ENCODE measurements at regions not wholly inside any gene's neighbourhood (a gene's known extent, or its start where the extent isn't known, plus 50 kb on each side); places are given as distances from the start of the nearest gene placed in this dataset.
A peak's percentile ranks its signal among the peaks of the same experiment; 100 is the strongest.
"Not testable (repeated sequence)": the region's sequence is repeated elsewhere in the genome, so short reads cannot be mapped to it uniquely, and the experiment has no call there.

GRCh38 chr1:79224537-79224936 is 218.0 kb upstream of the ADGRL4 start:
- DNase-seq (ENCODE audit: low spot score) = no peak
- FAIRE-seq = no peak

GRCh38 chr1:79220509-79220908 is 214.0 kb upstream of the ADGRL4 start:
- no peak for DNase-seq (ENCODE audit: low spot score)
- FAIRE-seq = no peak

GRCh38 chr1:79215311-79215710 is 208.8 kb upstream of the ADGRL4 start:
- no peak for FAIRE-seq

GRCh38 chr1:79207786-79208185 is 201.3 kb upstream of the ADGRL4 start:
- DNase-seq (ENCODE audit: low spot score) (no peak), FAIRE-seq (no peak)

More at GRCh38 chr1:79215311-79215710, 208.8 kb upstream of the ADGRL4 start:
- DNase-seq (ENCODE audit: low spot score) = no peak

GRCh38 chr1:79207331-79207730 is 200.8 kb upstream of the ADGRL4 start:
- no peak for FAIRE-seq
- no peak for DNase-seq (ENCODE audit: low spot score)

- DNase-seq (ENCODE audit: low spot score) (no peak), FAIRE-seq (no peak)
Observed at GRCh38 chr1:79204779-79205479, 198.4 kb upstream of the ADGRL4 start.

- DNase-seq (ENCODE audit: low spot score) (no peak), FAIRE-seq (no peak)
Observed at GRCh38 chr1:79198832-79199231, 192.3 kb upstream of the ADGRL4 start.

- DNase-seq (ENCODE audit: low spot score) (no peak), FAIRE-seq (no peak)
Observed at GRCh38 chr1:79197421-79197820, 190.9 kb upstream of the ADGRL4 start.

GRCh38 chr1:79196211-79196610 is 189.7 kb upstream of the ADGRL4 start:
- FAIRE-seq = no peak
- no peak for DNase-seq (ENCODE audit: low spot score)

- FAIRE-seq (peak; percentile 26), DNase-seq (ENCODE audit: low spot score) (no peak)
Observed at GRCh38 chr1:79193211-79194079, 186.9 kb upstream of the ADGRL4 start.

GRCh38 chr1:79190074-79190473 is 183.5 kb upstream of the ADGRL4 start:
- DNase-seq (ENCODE audit: low spot score) (no peak), FAIRE-seq (no peak)

GRCh38 chr1:79188337-79188736 is 181.8 kb upstream of the ADGRL4 start:
- DNase-seq (ENCODE audit: low spot score) (no peak), FAIRE-seq (no peak)

GRCh38 chr1:79186260-79186659 is 179.7 kb upstream of the ADGRL4 start:
- peak; percentile 81 for FAIRE-seq
- DNase-seq (ENCODE audit: low spot score) = no peak

GRCh38 chr1:79177844-79178243 is 171.3 kb upstream of the ADGRL4 start:
- DNase-seq (ENCODE audit: low spot score) = no peak
- FAIRE-seq = no peak

GRCh38 chr1:79161077-79161476 is 154.5 kb upstream of the ADGRL4 start:
- FAIRE-seq (no peak), DNase-seq (ENCODE audit: low spot score) (no peak)

- FAIRE-seq = no peak
- no peak for DNase-seq (ENCODE audit: low spot score)
Observed at GRCh38 chr1:79155991-79156390, 149.5 kb upstream of the ADGRL4 start.

GRCh38 chr1:79151006-79151796 is 144.7 kb upstream of the ADGRL4 start:
- FAIRE-seq (no peak), DNase-seq (ENCODE audit: low spot score) (no peak)

- FAIRE-seq (no peak), DNase-seq (ENCODE audit: low spot score) (no peak)
Observed at GRCh38 chr1:79150576-79150975, 144.0 kb upstream of the ADGRL4 start.

- DNase-seq (ENCODE audit: low spot score); FAIRE-seq: not testable (repeated sequence)
Observed at GRCh38 chr1:79138227-79138626, 131.7 kb upstream of the ADGRL4 start.

- no peak for FAIRE-seq
- no peak for DNase-seq (ENCODE audit: low spot score)
Observed at GRCh38 chr1:79133774-79134364, 127.3 kb upstream of the ADGRL4 start.

GRCh38 chr1:79131626-79132025 is 125.1 kb upstream of the ADGRL4 start:
- DNase-seq (ENCODE audit: low spot score) = no peak
- FAIRE-seq = no peak

Data from RCC 7860 (cell line).